K562 (cell line): ENCODE measurements at regions not wholly inside any gene's neighbourhood (a gene's known extent, or its start where the extent isn't known, plus 50 kb on each side); places are given as distances from the start of the nearest gene placed in this dataset.

Experiments used
- ATAC-seq: fragments of 200-7000 bp; cut with Tn5 transposase; 3 replicates; pipeline ENCODE4 v1.9.1; 2020; ENCODE audit warnings: moderate library complexity
- BruUV-seq: library from RNA; stranded (reverse); fragments of 400-500 nt; replicated peaks from 2 replicates; lab custom pipeline; 2021; lab: Mats Ljungman, UMichigan
- CTCF ChIA-PET: fragments of 300-600 bp; formaldehyde crosslinking; extraction: SDS; loops from one replicate; lab custom pipeline; 2021; ENCODE audit warnings: low intra/inter-chr PET ratio; lab: Yijun Ruan, JAX
- POLR2A ChIA-PET: fragments of 300-600, 350-650 bp; sonication (Branson Sonifier 250); formaldehyde crosslinking; extraction: SDS; loops from one replicate; lab custom pipeline; 2021; ENCODE audit warnings: antibody characterized with exemption, inconsistent platforms; lab: Yijun Ruan, JAX
- DNase-seq, 4 experiments: peaks; one replicate each; pipeline versions ENCODE4 v3.0.0 to v3.0.0-alpha.2; 2011 to 2018; ENCODE audit warnings: low spot score in 3 of 4, mixed read lengths in 3 of 4; ENCODE audit errors: extremely low read depth in 1 of 4
- FAIRE-seq: peaks from 2 replicates; lab custom pipeline; 2011; peaks lifted over from hg19 to GRCh38; lab: Jason Lieb, UNC
- H2AFZ ChIP-seq: 2 replicates; pipeline ENCODE4 v1.6.0; 2011; ENCODE audit warnings: low read depth, low read length, control low read depth, inconsistent platforms
- H3K27ac ChIP-seq: fragments of 200-600 bp; 3 replicates; pipeline ENCODE4 v1.8.0; 2011; ENCODE audit warnings: low read depth, mild to moderate bottlenecking, control low read depth, inconsistent platforms, low read length, moderate library complexity, mixed read lengths; ENCODE audit errors: extremely low read depth
- H3K27me3 ChIP-seq, 2 experiments: fragments of 300-600 bp in 1 of 2; 2 replicates in 1 of 2; 3 replicates in 1 of 2; pipeline versions ENCODE4 v1.6.0 to v1.8.0; 2011; ENCODE audit warnings: inconsistent platforms in 2 of 2, low read length in 2 of 2, mild to moderate bottlenecking in 1 of 2, mixed read lengths in 1 of 2, moderate library complexity in 1 of 2; ENCODE audit not compliant: control insufficient read depth in 2 of 2, insufficient read depth in 2 of 2
- H3K36me3 ChIP-seq: fragments of 300-600 bp; 3 replicates; pipeline ENCODE4 v1.8.0; 2011; ENCODE audit warnings: mild to moderate bottlenecking, low read length, inconsistent platforms; ENCODE audit not compliant: control insufficient read depth, insufficient read depth
- H3K4me1 ChIP-seq, 2 experiments: fragments of 200-600 bp in 1 of 2; replicated peaks in 1 of 2; 2 replicates in 1 of 2; 3 replicates in 1 of 2; pipeline versions ENCODE4 v1.5.1 to v1.8.0; 2011; ENCODE audit warnings: inconsistent platforms in 2 of 2, low read length in 2 of 2, mild to moderate bottlenecking in 1 of 2, mixed read lengths in 1 of 2, moderate library complexity in 1 of 2; ENCODE audit not compliant: control insufficient read depth in 2 of 2, insufficient read depth in 2 of 2
- H3K4me2 ChIP-seq: 2 replicates; pipeline ENCODE4 v1.6.1; 2011; ENCODE audit warnings: low read length, control low read depth, inconsistent platforms, mixed read lengths; ENCODE audit not compliant: insufficient read depth
- H3K4me3 ChIP-seq: fragments of 200-600 bp; sonication (generic), shearing (Covaris generic); 2 replicates; pipeline ENCODE4 v1.5.1; 2016; ENCODE audit warnings: control low read depth, inconsistent platforms
- H3K79me2 ChIP-seq: fragments of 200-600 bp; 3 replicates; pipeline ENCODE4 v1.8.0; 2011; ENCODE audit warnings: low read length, inconsistent platforms; ENCODE audit not compliant: control insufficient read depth, insufficient read depth
- H3K9ac ChIP-seq, 2 experiments: 2 replicates each; pipeline versions ENCODE4 v1.6.0 to v1.6.1; 2011; ENCODE audit warnings: low read depth in 2 of 2, low read length in 2 of 2, control low read depth in 1 of 2, inconsistent platforms in 1 of 2, mild to moderate bottlenecking in 1 of 2, mixed read lengths in 1 of 2; ENCODE audit not compliant: insufficient read depth in 1 of 2
- H3K9me1 ChIP-seq: one replicate; pipeline ENCODE4 v1.6.0; 2011; ENCODE audit warnings: inconsistent platforms, mild to moderate bottlenecking, low read length, moderate library complexity; ENCODE audit not compliant: control insufficient read depth, insufficient read depth
- H3K9me3 ChIP-seq: replicated peaks from 2 replicates; pipeline ENCODE4 v1.5.1; 2011; ENCODE audit warnings: low read depth, low read length, inconsistent platforms; ENCODE audit not compliant: control insufficient read depth, insufficient read depth
- H4K20me1 ChIP-seq: replicated peaks from 2 replicates; pipeline ENCODE4 v1.6.1; 2011; ENCODE audit warnings: low read length, inconsistent platforms, mixed read lengths; ENCODE audit not compliant: control insufficient read depth, insufficient read depth
- CBX3 ChIP-seq, 2 experiments: IDR thresholded peaks; 1 replicate in 1 of 2; 2 replicates in 1 of 2; pipeline ENCODE4 v1.6.1; 2012; ENCODE audit warnings: inconsistent platforms in 2 of 2, low read length in 2 of 2, borderline replicate concordance in 1 of 2, control low read depth in 1 of 2
- FOXM1 ChIP-seq, 2 experiments: fragments of 450-650 bp in 1 of 2; sonication (generic) in 1 of 2; formaldehyde crosslinking in 1 of 2; IDR thresholded peaks; 2 replicates each; pipeline versions ENCODE4 v1.6.1 to v1.9.0; 2017 to 2022; ENCODE audit warnings: low read depth in 2 of 2, mild to moderate bottlenecking in 2 of 2, missing genetic modification reagents in 1 of 2, moderate library complexity in 1 of 2
- HDAC1 ChIP-seq, 2 experiments: fragments of 450-650 bp; IDR thresholded peaks; 2 replicates each; pipeline ENCODE4 v1.6.1; 2016 to 2017; ENCODE audit warnings: inconsistent platforms in 1 of 2, mild to moderate bottlenecking in 1 of 2, moderate library complexity in 1 of 2
- NFIC ChIP-seq: fragments of 450-650 bp; IDR thresholded peaks from 2 replicates; pipeline ENCODE4 v1.6.1; 2017; ENCODE audit warnings: mild to moderate bottlenecking, inconsistent platforms
- WGBS: fragments of 100-300 bp; shearing (Covaris generic); methylation state at CpG from one replicate; pipeline ENCODE4 v1.1.6; 2016; ENCODE audit warnings: low coverage, mixed read lengths; ENCODE audit not compliant: insufficient coverage; ENCODE audit errors: missing lambda C conversion rate; 5-methylcytosine and 5-hydroxymethylcytosine counted together
- in situ Hi-C: fragments of 300-500 bp; cut with MboI; formaldehyde crosslinking; loops from 4 replicates; pipeline ENCODE4 v1.15.0; 2018; ENCODE audit warnings: inconsistent platforms, mixed read lengths
- intact Hi-C: fragments of 100-400 bp; cut with micrococcal nuclease; formaldehyde crosslinking; loops from 2 replicates; pipeline ENCODE4 v1.14.2; 2022
- TF ChIP-seq, protein P1 (sequence below): fragments of 250-450 bp; sonication (Bioruptor Pico); IDR thresholded peaks from 2 replicates; pipeline ENCODE4 v1.8.0; 2022; ENCODE audit warnings: inconsistent platforms

- TF ChIP-seq NFIC (peak; percentile 61), HDAC1 (IDR thresholded peaks at IDR 0.05) (no peak), CBX3 (IDR thresholded peaks at IDR 0.05; ENCODE audit: borderline replicate concordance in 1 of 2, low read length in 2 of 2) (no peak), FOXM1 (IDR thresholded peaks at IDR 0.05; ENCODE audit: low read depth) (no peak), FOXM1 (CRISPR knock-in tag; IDR thresholded peaks at IDR 0.05; ENCODE audit: low read depth) (no peak)
- TF ChIP-seq, protein P1, sequence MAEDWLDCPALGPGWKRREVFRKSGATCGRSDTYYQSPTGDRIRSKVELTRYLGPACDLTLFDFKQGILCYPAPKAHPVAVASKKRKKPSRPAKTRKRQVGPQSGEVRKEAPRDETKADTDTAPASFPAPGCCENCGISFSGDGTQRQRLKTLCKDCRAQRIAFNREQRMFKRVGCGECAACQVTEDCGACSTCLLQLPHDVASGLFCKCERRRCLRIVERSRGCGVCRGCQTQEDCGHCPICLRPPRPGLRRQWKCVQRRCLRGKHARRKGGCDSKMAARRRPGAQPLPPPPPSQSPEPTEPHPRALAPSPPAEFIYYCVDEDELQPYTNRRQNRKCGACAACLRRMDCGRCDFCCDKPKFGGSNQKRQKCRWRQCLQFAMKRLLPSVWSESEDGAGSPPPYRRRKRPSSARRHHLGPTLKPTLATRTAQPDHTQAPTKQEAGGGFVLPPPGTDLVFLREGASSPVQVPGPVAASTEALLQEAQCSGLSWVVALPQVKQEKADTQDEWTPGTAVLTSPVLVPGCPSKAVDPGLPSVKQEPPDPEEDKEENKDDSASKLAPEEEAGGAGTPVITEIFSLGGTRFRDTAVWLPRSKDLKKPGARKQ (CRISPR knock-in tag): no peak
- FAIRE-seq (no peak), DNase-seq (no peak), ATAC-seq (no peak)
- CTCF ChIA-PET: interaction anchor here (0.6 to 3.6 kb wide), 4 partner anchors 194 to 758 kb away, joined by 3 to 44 read pairs (median 9); no protein-coding TSS in a partner anchor
- no peaks in the 10 kb centered on the region for H3K36me3 ChIP-seq
- intact Hi-C loops (loop anchor here (1.0 to 5.0 kb wide), 3 partner anchors 129 to 457 kb away; no protein-coding TSS in a partner anchor), in situ Hi-C loops (loop anchor here (5.0 to 10.0 kb wide), 5 partner anchors 189 to 747 kb away; no protein-coding TSS in a partner anchor)
- POLR2A ChIA-PET: no interaction called here
- no peaks in the 10 kb centered on the region for H3K4me1 ChIP-seq
- H3K27me3 ChIP-seq: no peaks in the 10 kb centered on the region
- H3K9me1 ChIP-seq: no peaks in the 10 kb centered on the region
- H3K79me2 ChIP-seq: no peaks in the 10 kb centered on the region
- no peaks in the 10 kb centered on the region for H4K20me1 ChIP-seq
- no peak overlapping the region for H3K4me3 ChIP-seq
- H3K9ac ChIP-seq: no peak overlapping the region
- WGBS: 15% methylated on average over 10 of the region's 10 CpGs
- BruUV-seq: no TSS peak
- no peaks in the 10 kb centered on the region for H3K9me3 ChIP-seq
- H3K27ac ChIP-seq: no peak overlapping the region
- H2AFZ ChIP-seq: no peak overlapping the region
- no peak overlapping the region for H3K4me2 ChIP-seq
Observed at GRCh38 chr17:68777856-68778694, 176.9 kb upstream of the FAM20A start.
